Stimulated activated CD8-positive, alpha-beta memory T cell treated with anti-CD3 and anti-CD28 coated beads, Interleukin-2, amount 100 ng/mL, for 1 hour (primary cell): ENCODE measurements at regions not wholly inside any gene's neighbourhood (a gene's known extent, or its start where the extent isn't known, plus 50 kb on each side); places are given as distances from the start of the nearest gene placed in this dataset.

Experiments
- DNase-seq, 2 donors: peaks; one replicate each; pipeline ENCODE4 v3.0.0-alpha.2; 2020; ENCODE audit warnings: low read depth in 2 of 2

- DNase-seq, result no peak
Measured at GRCh38 chr13:76795701-76796695, 90.2 kb downstream of the KCTD12 start.

GRCh38 chr13:76792731-76793347 is 93.4 kb downstream of the KCTD12 start:
- no peak for DNase-seq

GRCh38 chr13:76790980-76791819 is 95.0 kb downstream of the KCTD12 start:
- no peak for DNase-seq

GRCh38 chr13:76790526-76790925 is 95.7 kb downstream of the KCTD12 start:
- DNase-seq, result no peak

- no peak for DNase-seq
Measured at GRCh38 chr13:76783798-76784197, 102.4 kb downstream of the KCTD12 start.

- DNase-seq, result no peak
Measured at GRCh38 chr13:76778853-76779252, 107.4 kb downstream of the KCTD12 start.

- no peak for DNase-seq
Measured at GRCh38 chr13:76777096-76777495, 109.1 kb downstream of the KCTD12 start.

- DNase-seq, result no peak
Measured at GRCh38 chr13:76775088-76775740, 111.0 kb downstream of the KCTD12 start.

GRCh38 chr13:76773448-76774094 is 112.6 kb downstream of the KCTD12 start:
- no peak for DNase-seq

GRCh38 chr13:76772241-76772640 is 114.0 kb downstream of the KCTD12 start:
- no peak for DNase-seq

- no peak for DNase-seq
Measured at GRCh38 chr13:76769271-76769791, 116.9 kb downstream of the KCTD12 start.

GRCh38 chr13:76768384-76768783 is 117.8 kb downstream of the KCTD12 start:
- no peak for DNase-seq

- no peak for DNase-seq
Measured at GRCh38 chr13:76764916-76765315, 121.3 kb downstream of the KCTD12 start.

- DNase-seq, result no peak
Measured at GRCh38 chr13:76764429-76764828, 121.8 kb downstream of the KCTD12 start.

- DNase-seq, result no peak
Measured at GRCh38 chr13:76762721-76763120, 123.5 kb downstream of the KCTD12 start.

- DNase-seq, result no peak
Measured at GRCh38 chr13:76759877-76760276, 126.3 kb downstream of the KCTD12 start.

GRCh38 chr13:76758738-76759137 is 127.5 kb downstream of the KCTD12 start:
- DNase-seq, result no peak

- no peak for DNase-seq
Measured at GRCh38 chr13:76758257-76758656, 127.9 kb downstream of the KCTD12 start.

- DNase-seq, result no peak
Measured at GRCh38 chr13:76756451-76756850, 129.8 kb downstream of the KCTD12 start.

- DNase-seq, result no peak
Measured at GRCh38 chr13:76754414-76754813, 131.8 kb downstream of the KCTD12 start.

GRCh38 chr13:76751278-76751677 is 134.9 kb downstream of the KCTD12 start:
- no peak for DNase-seq
